ENCODE measurements at regions not wholly inside any gene's neighbourhood (a gene's known extent, or its start where the extent isn't known, plus 50 kb on each side); places are given as distances from the start of the nearest gene placed in this dataset.

DNA sequence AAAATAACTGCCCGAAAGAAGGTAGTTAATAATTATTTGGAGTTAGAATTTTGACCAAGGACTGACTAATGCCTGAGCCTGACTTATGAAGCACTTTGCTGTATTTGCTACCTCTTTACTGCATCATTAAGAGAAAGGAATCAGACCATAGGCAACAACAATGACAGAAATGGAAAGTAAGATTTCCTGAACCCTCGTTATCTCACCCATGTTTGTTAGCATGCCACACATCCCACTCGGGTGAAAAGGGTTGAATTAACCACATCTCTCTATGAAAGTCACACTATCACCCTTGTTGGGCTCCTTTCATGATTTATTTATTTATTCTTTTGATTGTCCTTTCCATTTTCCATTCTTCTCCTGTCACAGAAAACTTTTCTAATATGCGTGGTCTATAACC, 59.6 kb downstream of the OLIG3 start:
- DNase-seq (ENCODE audit: low spot score), result no peak

GRCh38 chr6:137432054-137432611, 62.1 kb downstream of the OLIG3 start:
- peak; percentile 84 for DNase-seq (ENCODE audit: low spot score)

- peak; percentile 87 for DNase-seq (ENCODE audit: low spot score)
These were observed 63.2 kb downstream of the OLIG3 start for GRCh38 chr6:137430954-137431353.

- no peak for DNase-seq (ENCODE audit: low spot score)
These were observed 66.4 kb downstream of the OLIG3 start for GRCh38 chr6:137427656-137428290.

- peak; percentile 21 for DNase-seq (ENCODE audit: low spot score)
These were observed 68.0 kb downstream of the OLIG3 start for GRCh38 chr6:137426007-137426689.

- DNase-seq (ENCODE audit: low spot score), result peak; percentile 15
These were observed 69.9 kb downstream of the OLIG3 start for GRCh38 chr6:137424251-137424650.

GRCh38 chr6:137423451-137424168, 70.6 kb downstream of the OLIG3 start:
- peak; percentile 46 for DNase-seq (ENCODE audit: low spot score)

DNA sequence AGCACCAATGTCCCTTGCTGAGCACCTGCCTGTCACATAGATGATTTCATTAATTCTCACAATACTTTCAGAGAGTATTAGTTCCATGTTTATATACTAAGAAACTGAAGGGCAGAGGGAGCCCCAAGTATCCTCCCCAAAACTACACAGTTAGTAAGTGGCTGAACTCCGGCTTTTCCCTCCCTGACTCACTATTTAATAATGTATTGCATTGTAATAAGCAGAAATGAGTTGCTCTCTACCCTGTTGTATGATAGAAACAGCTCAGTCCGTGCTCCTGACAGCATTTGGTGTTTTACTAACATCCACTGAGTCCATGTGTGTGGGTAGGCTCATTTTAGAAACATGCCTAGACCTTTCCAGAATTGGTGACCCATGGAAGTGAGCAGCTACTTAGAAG, 76.8 kb downstream of the OLIG3 start:
- no peak for DNase-seq (ENCODE audit: low spot score)

DNA sequence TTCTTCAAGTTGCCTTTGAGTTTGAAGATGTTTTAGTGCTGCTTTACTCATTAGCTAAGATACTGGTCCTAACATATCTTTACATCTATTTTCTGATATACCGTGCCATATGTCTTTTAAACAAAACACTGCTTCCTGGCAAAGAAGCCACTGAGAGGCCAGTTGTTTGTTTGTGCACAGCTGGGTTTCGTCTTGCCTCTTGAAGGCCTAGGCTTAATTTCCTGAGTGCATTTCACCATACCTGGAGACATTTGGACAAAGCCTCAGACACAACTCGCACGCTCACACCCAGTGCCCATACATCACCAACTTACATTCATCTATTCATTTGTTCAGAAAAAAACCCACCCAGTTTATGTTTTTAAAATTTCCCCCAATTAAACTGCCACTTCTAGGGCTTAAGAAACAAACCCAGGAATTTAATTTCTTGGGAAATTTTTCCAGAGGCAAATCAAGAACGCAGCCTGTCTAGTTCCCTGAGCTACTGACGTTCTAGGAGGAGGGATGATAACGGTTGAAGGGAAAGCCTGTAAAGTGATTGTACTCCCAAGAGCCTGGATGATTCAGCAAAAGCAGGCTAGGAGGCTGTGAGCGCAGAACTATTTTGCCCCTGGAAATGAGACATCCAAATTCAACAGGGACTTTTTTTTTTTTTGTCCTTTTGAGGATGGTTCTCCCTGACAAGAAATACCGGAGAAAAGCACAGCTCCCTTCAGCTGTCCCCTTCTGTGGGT, 77.7 kb downstream of the OLIG3 start:
- DNase-seq (ENCODE audit: low spot score), result no peak

DNA sequence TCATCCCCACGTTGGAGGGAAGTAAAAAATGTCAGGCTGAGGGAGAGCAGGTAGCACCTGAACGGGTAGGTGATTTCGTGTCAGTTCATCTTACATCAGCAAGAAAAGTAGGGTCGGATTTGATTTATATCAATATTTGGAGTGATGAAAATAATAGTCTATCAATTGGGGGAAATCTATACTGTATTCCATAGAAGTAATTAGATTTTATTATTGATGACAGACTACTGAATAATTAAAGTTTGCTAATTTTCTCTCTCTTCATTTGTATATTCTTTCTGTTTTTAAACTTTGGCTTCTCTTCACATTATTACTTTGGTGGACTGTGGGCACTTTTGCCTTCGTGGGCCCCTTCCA, 78.4 kb downstream of the OLIG3 start:
- DNase-seq (ENCODE audit: low spot score), result no peak

DNA sequence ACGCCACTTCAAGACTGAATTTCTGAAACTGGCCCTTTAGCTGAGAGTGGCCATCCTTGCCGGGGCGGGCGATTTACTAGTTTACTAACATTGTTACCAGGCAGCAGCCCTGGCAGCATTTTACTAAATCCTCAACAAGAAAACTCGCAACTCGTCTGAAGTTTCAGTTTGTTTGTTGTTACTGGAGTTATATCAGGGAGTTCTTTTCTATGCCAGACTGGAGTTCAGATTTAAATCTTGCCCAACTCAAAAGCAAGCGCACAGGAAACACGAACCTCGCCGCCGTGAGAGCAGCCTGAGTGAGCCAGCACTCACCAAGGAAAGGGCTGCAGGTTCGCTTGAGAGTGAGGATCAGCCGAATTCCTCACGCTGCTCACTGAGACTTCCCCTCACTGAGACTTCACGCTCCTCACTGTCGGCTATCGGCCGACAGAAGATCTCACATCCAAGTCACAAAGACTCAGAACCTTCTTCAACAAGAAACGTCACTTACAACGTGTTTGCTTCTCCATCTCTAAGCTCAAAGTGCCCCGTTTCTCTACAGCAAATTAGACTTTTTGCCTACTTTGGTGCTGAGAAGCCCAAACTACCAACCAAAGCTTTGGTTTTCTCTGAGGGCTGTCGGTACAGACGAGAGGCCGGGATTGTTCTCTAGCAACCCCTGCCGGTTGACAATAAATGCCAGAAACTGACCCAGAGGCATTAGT, 78.9 kb downstream of the OLIG3 start:
- peak; percentile 71 for DNase-seq (ENCODE audit: low spot score)

GRCh38 chr6:137414599-137414998, 79.6 kb downstream of the OLIG3 start:
- no peak for DNase-seq (ENCODE audit: low spot score)

DNA sequence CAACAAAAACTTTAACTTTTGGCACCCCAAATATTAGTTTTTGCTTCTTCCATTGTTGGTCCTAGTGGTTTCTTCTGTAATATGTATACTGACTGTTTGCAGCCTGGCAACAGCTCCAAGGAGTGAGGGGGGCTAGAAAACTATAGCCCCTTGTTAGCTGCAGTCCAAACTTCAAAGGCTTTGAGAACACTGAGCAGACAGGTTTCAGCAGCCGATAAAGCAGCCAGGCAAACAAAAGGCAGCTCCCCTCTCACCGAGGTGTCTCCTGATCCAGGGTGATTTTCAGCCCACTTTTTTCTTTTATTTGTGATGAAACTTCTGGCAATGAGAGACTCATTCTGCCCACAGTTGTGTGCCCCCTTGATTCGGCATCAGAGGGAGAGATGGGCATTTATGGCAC, 80.7 kb downstream of the OLIG3 start:
- DNase-seq (ENCODE audit: low spot score), result no peak

GRCh38 chr6:137412562-137412961, 81.6 kb downstream of the OLIG3 start:
- DNase-seq (ENCODE audit: low spot score), result no peak

DNA sequence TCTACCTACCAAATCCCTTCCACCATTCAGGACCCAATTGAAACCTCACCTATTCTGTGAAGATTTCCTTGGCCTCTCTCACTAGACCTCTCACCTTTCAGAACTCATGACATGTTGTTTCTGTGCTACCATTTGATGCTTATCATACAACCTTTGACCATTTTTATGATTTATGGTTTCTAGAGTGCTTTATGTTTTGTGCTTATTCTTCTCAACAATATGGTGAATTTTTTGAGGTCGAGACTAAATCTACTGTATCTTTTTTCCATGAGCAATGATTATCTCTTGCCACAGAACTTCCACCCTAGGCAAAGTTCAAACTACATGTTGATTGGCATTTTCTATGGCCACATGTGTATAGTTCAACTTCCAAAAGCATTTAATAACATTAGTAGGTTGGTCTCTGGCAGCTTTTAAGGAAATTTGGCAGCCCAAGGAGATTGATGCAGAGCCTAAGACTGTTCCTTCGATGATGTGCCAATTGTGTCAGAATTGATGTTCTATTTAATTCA, 84.9 kb downstream of the OLIG3 start:
- no peak for DNase-seq (ENCODE audit: low spot score)

GRCh38 chr6:137407816-137408215, 86.4 kb downstream of the OLIG3 start:
- DNase-seq (ENCODE audit: low spot score), result no peak

GRCh38 chr6:137405806-137406205, 88.4 kb downstream of the OLIG3 start:
- DNase-seq (ENCODE audit: low spot score), result no peak

DNA sequence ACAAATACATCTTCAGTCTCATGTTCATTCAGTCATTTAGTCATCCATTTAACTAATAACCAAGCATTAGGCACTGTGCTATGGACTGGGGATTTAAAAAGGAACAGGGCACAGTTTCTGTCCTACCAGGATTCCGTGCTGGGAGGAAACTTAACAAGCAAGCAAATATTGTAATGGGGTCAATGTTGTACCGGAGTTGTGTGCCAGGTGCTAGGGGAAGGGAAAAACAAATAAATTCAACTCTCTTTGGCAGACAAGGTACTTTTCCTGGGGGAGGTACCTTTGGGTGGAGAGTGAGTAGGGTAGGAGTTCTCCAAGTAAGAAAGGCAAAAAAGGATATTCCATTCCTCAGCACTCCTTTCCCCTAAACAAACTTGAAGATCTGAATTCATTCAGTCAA, 90.3 kb downstream of the OLIG3 start:
- no peak for DNase-seq (ENCODE audit: low spot score)

GRCh38 chr6:137403443-137403842, 90.8 kb downstream of the OLIG3 start:
- DNase-seq (ENCODE audit: low spot score), result no peak

DNA sequence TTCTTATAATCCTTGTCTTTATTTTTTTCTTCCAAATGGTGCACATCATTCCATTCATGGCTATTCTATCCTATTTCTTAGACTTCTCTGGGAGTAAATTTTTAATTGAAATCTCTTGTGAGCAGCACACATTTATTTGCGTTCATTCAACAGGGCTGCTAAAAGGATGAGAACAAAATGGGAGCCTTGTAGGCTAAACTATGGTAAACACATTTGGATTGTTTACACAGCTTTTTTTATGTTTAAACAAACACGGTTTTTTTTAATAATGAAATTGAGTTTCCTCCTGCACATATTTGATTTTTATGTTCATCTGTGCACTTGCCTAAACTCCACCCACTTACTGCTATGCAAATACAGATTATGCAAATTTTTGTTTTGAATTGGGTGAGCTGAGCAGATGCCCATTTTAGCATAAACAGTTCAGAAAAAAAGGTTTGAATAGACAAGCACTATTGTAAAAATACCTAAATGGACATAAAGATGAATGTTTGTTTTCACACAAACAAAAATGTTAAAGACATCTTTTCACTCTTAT, 92.0 kb downstream of the OLIG3 start:
- DNase-seq (ENCODE audit: low spot score), result peak; percentile 42

DNA sequence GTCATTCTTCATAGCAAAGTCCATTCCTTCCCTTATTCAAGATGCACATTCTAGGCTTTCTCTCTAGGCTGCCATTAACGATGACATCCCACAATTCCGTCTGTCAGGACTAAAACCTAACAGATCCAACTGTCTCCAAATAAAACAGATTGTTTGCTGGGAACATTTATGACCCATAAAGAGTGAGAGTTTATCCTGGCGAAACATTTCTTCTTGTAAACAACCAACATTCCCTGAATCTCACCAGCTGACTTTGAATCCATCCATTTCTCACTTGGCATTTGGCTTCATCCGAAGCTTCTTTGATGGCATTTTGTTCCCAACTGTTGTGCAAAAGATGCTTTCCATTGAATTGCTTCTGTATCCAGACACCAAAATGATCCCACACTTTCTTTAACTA, 93.1 kb downstream of the OLIG3 start:
- DNase-seq (ENCODE audit: low spot score), result no peak

Data from NAMALWA (cell line).